Fibroblast of lung (primary cell): ENCODE measurements at regions not wholly inside any gene's neighbourhood (a gene's known extent, or its start where the extent isn't known, plus 50 kb on each side); places are given as distances from the start of the nearest gene placed in this dataset.

ENCODE experiments used
- DNase-seq, 2 donors: peaks; one replicate each; pipeline versions ENCODE4 v3.0.0 to v3.0.0-alpha.2; 2010; ENCODE audit warnings: low read depth in 2 of 2
- H2AFZ ChIP-seq: 2 replicates; pipeline ENCODE4 v1.5.1; 2012; ENCODE audit warnings: low read length, control low read depth, inconsistent platforms
- H3K27ac ChIP-seq: 2 replicates; pipeline ENCODE4 v1.5.1; 2011; ENCODE audit warnings: low read length, control low read depth; ENCODE audit not compliant: insufficient read depth
- H3K27me3 ChIP-seq: 2 replicates; pipeline ENCODE4 v1.5.1; 2011; ENCODE audit warnings: mild to moderate bottlenecking, low read length; ENCODE audit not compliant: control insufficient read depth, insufficient read depth
- H3K36me3 ChIP-seq: 2 replicates; pipeline ENCODE4 v1.5.1; 2011; ENCODE audit warnings: low read length; ENCODE audit not compliant: control insufficient read depth, insufficient read depth
- H3K4me1 ChIP-seq: 2 replicates; pipeline ENCODE4 v1.5.1; 2011; ENCODE audit warnings: low read length; ENCODE audit not compliant: control insufficient read depth, insufficient read depth; ENCODE audit errors: extremely low read depth
- H3K4me2 ChIP-seq: 2 replicates; pipeline ENCODE4 v1.5.1; 2011; ENCODE audit warnings: low read length, control low read depth; ENCODE audit not compliant: insufficient read depth; ENCODE audit errors: extremely low read depth
- H3K4me3 ChIP-seq, 4 experiments: fragments of 200-600 bp in 1 of 4; sonication (generic) in 1 of 4; replicated peaks in 1 of 4; 2 replicates each; pipeline ENCODE4 v1.5.1; 2011 to 2016; ENCODE audit warnings: low read length in 4 of 4, low read depth in 3 of 4, mild to moderate bottlenecking in 3 of 4, control low read depth in 2 of 4, inconsistent platforms in 1 of 4, mixed read lengths in 1 of 4; ENCODE audit not compliant: insufficient read depth in 1 of 4; ENCODE audit errors: control extremely low read depth in 1 of 4
- H3K79me2 ChIP-seq: 2 replicates; pipeline ENCODE4 v1.5.1; 2012; ENCODE audit warnings: mild to moderate bottlenecking, low read length, inconsistent platforms; ENCODE audit not compliant: control insufficient read depth, insufficient read depth
- H3K9ac ChIP-seq: 2 replicates; pipeline ENCODE4 v1.5.1; 2011; ENCODE audit warnings: mild to moderate bottlenecking, low read length, control low read depth; ENCODE audit not compliant: insufficient read depth
- H3K9me3 ChIP-seq: 2 replicates; pipeline ENCODE4 v1.5.1; 2012; ENCODE audit warnings: low read depth, low read length; ENCODE audit not compliant: control insufficient read depth, insufficient read depth
- H4K20me1 ChIP-seq: 2 replicates; pipeline ENCODE4 v1.5.1; 2011; ENCODE audit warnings: low read length; ENCODE audit not compliant: control insufficient read depth, insufficient read depth; ENCODE audit errors: extremely low read depth
- EZH2 ChIP-seq: IDR thresholded peaks from 2 replicates; pipeline ENCODE4 v1.5.1; 2012; ENCODE audit warnings: low read length, control low read depth, mild to moderate bottlenecking; ENCODE audit errors: missing control alignments
- TF ChIP-seq, protein P1 (sequence below), 2 donors: IDR thresholded peaks in 1 of 2; conservative IDR thresholded peaks in 1 of 2; 1 replicate in 1 of 2; 2 replicates in 1 of 2; pipeline ENCODE4 v1.5.1; 2011 to 2012; ENCODE audit warnings: low read length in 2 of 2, control low read depth in 1 of 2, inconsistent platforms in 1 of 2, low read depth in 1 of 2, mild to moderate bottlenecking in 1 of 2

DNA sequence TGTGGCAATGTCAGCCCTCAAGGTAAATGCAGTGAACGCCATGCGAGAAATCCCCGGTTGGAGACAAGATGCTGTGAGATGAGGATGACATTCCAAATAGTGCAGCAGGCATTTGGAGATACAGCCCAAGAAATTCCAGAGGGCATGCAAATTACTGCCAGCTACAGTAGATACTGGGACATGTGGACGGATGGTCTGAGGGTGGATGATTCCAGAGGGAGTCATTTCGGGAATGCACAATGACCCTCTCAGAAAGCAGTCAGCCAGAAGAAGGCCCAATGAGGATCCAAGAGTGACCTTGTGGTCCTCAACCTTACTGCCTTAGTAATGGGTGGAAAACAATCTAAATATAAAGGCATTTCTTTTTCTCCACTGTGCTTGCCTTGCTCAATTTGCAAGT, 111.3 kb downstream of the HNRNPLL start:
- no peaks in the 10 kb centered on the region for H3K79me2 ChIP-seq
- no peaks in the 10 kb centered on the region for H3K36me3 ChIP-seq
- H3K4me2 ChIP-seq: no peak overlapping the region
- H3K4me1 ChIP-seq: no peaks in the 10 kb centered on the region
- H4K20me1 ChIP-seq: no peaks in the 10 kb centered on the region
- no peak overlapping the region for H3K9ac ChIP-seq
- H3K9me3 ChIP-seq: no peaks in the 10 kb centered on the region
- no peak overlapping the region for H2AFZ ChIP-seq
- no peak overlapping the region for H3K4me3 ChIP-seq
- peaks cover 3% of the 10 kb centered on the region for H3K27me3 ChIP-seq
- no peak for DNase-seq
- TF ChIP-seq, protein P1, sequence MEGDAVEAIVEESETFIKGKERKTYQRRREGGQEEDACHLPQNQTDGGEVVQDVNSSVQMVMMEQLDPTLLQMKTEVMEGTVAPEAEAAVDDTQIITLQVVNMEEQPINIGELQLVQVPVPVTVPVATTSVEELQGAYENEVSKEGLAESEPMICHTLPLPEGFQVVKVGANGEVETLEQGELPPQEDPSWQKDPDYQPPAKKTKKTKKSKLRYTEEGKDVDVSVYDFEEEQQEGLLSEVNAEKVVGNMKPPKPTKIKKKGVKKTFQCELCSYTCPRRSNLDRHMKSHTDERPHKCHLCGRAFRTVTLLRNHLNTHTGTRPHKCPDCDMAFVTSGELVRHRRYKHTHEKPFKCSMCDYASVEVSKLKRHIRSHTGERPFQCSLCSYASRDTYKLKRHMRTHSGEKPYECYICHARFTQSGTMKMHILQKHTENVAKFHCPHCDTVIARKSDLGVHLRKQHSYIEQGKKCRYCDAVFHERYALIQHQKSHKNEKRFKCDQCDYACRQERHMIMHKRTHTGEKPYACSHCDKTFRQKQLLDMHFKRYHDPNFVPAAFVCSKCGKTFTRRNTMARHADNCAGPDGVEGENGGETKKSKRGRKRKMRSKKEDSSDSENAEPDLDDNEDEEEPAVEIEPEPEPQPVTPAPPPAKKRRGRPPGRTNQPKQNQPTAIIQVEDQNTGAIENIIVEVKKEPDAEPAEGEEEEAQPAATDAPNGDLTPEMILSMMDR (conservative IDR thresholded peaks at IDR 0.05 in 1 of 2, IDR thresholded peaks at IDR 0.05 in 1 of 2; ENCODE audit: low read depth in 1 of 2, low read length in 2 of 2): no peak
- no peak for TF ChIP-seq EZH2
- H3K27ac ChIP-seq: no peak overlapping the region

GRCh38 chr2:38489846-38490245, 112.8 kb upstream of the ATL2 start:
- Histone ChIP-seq H3K79me2 (no peaks in the 10 kb centered on the region), H3K4me2 (no peak overlapping the region), H3K27me3 (peaks cover 3% of the 10 kb centered on the region), H4K20me1 (no peaks in the 10 kb centered on the region), H3K4me1 (no peaks in the 10 kb centered on the region), H3K36me3 (no peaks in the 10 kb centered on the region), H3K9ac (no peak overlapping the region), H3K9me3 (no peaks in the 10 kb centered on the region), H3K27ac (no peak overlapping the region), H3K4me3 (no peak overlapping the region), H2AFZ (no peak overlapping the region)
- TF ChIP-seq, protein P1 (conservative IDR thresholded peaks at IDR 0.05 in 1 of 2, IDR thresholded peaks at IDR 0.05 in 1 of 2; ENCODE audit: low read depth in 1 of 2, low read length in 2 of 2): no peak
- TF ChIP-seq EZH2: no peak
- DNase-seq: no peak

- Histone ChIP-seq H3K36me3 (no peaks in the 10 kb centered on the region), H3K9me3 (no peaks in the 10 kb centered on the region), H3K9ac (no peak overlapping the region), H2AFZ (no peak overlapping the region), H3K27me3 (no peaks in the 10 kb centered on the region), H3K27ac (no peak overlapping the region), H3K4me2 (no peak overlapping the region), H3K4me3 (no peak overlapping the region), H3K4me1 (no peaks in the 10 kb centered on the region), H3K79me2 (no peaks in the 10 kb centered on the region), H4K20me1 (no peaks in the 10 kb centered on the region)
- no peak for DNase-seq
- TF ChIP-seq, protein P1 (conservative IDR thresholded peaks at IDR 0.05 in 1 of 2, IDR thresholded peaks at IDR 0.05 in 1 of 2; ENCODE audit: low read depth in 1 of 2, low read length in 2 of 2): no peak
- no peak for TF ChIP-seq EZH2
Measured at GRCh38 chr2:38487852-38488251, 110.8 kb upstream of the ATL2 start.
